ENCODE measurements at regions not wholly inside any gene's neighbourhood (a gene's known extent, or its start where the extent isn't known, plus 50 kb on each side); places are given as distances from the start of the nearest gene placed in this dataset.

DNA sequence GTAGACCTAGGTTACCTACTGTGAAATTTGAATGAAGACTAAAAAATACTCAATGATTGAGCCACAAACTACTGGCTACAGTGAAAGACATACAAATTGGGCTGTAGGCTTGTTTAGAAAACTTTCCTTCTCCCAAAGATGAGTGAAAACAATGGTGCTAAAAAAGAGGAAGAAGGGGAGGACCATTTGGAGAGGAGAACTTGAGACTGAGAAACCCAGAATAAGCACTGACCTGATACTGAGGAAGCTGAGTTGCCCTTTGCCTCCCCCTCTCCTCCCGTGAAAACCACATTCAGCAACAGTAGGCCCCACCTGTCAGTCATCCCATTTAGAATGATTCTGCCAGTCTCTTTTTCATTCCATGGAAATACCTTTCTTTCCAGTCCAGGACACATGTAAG, 484.0 kb upstream of the TGFBR2 start:
- no peak for DNase-seq (ENCODE audit: low read depth)

DNA sequence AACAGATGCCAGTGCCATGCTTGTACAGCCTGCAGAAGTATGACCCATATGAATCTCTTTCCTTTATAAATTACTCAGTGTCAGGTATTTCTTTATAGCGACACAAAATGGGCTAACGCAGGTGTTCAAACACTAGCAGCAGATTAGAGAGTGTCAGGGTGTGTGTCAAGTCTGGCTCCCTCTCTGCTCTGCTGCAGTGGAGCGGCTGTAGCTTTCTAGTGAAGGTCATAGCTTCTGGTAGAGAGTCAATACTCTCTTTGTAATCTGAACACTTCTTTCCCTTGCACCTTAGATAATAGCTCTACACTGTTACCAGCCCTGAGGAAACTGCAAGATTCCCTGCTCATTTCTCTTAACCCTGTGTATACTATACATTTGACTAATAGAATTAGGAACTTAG, 483.2 kb upstream of the TGFBR2 start:
- DNase-seq (ENCODE audit: low read depth) = no peak

DNA sequence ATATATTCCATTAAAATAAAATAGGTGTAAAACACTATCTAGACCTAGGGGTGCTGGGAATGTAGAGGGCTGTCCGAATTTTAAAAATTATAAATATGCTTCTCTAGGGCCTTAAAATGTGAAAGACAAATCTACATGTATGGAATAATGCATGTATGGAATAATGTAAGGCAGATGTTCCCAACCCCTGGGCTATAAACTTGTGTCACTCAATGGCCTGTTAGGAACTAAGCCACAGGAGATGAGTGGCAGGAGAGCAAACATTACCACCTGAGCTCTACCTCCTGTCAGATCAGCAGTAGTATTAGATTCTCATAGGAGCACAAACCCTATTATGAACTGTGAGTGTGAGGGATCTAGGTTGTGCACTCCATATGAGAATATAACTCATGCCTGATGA, 482.6 kb upstream of the TGFBR2 start:
- no peak for DNase-seq (ENCODE audit: low read depth)

DNA sequence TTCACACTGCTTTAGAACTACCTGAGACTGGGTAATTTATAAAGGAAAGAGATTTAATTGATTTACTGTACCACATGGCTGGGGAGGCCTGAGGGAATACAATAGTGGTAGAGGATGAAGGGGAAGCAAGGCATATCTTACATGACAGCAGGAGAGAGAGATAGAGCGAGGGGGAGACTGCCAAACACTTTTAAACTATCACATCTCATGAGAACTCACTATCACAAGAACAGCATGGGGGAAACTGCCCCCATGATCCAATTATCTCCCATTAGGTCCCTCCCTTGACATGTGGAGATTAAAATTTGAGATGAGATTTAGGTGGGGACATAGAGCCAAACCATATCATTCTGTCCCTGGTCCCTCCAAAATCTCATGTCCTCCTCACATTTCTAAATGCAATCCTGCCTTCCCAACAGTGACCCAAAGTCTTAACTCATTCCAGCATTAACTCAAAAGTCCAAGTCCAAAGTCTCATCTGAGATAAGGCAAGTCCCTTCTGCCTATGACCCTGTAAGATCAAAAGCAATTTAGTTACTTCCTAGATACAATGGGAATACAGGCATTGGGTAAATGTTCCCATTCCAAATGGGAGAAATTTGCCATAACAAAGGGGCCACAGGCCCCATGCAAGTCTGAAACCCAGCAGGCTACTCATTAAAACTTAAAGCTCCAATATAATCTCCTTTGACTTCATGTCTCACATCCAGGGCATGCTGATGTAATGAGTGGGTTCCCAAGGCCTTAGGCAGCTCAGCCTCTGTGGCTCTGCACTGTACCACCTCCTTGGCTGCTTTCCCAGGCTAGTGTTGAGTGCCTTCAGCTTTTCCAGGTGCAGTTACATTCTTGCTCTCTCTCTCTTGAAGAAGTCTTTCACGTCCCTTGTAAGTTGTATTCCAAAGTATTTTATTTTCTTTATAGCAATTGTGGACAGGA, 481.7 kb upstream of the TGFBR2 start:
- DNase-seq (ENCODE audit: low read depth) = no peak

DNA sequence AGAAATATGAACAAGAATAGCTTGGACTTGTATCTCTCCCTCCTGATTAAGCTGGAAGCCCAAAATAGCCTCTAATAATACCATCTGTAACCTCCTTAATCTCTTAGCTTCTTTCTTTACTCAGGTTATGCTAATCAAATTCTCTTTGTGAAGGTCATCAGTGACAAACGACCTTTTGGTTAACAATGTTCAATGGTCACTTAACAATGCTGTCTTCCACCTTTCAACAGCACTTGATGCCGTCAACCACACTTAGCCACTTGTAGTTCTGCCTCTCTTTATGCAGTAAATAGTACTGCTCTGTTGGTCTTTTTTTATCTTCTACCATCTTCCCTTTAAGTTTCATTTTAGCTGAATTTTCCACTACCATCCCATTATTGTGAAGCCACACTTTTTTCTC, 476.6 kb upstream of the TGFBR2 start:
- DNase-seq (ENCODE audit: low read depth) = no peak

DNA sequence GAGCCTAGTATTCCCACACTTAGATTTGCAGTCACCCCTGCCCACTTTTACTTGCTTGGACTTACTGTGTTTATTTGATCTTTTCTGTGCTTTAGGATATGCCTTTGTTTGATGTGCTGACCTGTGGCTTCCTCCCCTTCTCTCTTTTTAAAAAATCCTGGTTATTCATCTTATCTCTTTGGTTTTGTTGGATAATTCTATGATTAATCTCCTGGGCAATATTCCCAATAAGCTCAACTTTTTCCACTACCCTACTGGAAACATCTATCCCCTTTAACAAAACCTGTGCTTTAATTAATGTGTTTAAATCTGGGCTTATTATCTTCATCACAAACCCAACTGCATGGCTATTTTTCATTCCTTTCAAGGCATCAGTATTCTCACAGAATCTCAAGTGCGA, 476.0 kb upstream of the TGFBR2 start:
- DNase-seq (ENCODE audit: low read depth) = no peak

DNA sequence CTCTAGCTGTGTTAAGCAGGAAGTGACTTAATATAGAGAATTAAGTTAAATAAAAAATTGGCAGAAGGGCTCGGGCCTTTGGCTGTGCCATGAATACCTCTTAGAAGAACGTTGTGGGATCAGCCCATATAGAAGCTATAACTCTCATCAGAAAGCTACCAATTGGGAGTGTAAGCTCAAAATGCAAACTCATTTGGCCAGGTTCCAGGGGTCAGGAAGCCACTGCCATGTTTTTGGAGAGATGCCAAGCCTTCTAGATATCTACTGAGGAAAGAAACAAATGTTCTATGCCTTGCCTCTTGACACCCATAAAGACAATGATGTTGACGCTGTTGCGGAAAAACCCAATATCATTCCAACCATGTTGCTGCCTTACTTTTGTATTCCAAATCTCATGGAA, 475.2 kb upstream of the TGFBR2 start:
- DNase-seq (ENCODE audit: low read depth) = no peak

DNA sequence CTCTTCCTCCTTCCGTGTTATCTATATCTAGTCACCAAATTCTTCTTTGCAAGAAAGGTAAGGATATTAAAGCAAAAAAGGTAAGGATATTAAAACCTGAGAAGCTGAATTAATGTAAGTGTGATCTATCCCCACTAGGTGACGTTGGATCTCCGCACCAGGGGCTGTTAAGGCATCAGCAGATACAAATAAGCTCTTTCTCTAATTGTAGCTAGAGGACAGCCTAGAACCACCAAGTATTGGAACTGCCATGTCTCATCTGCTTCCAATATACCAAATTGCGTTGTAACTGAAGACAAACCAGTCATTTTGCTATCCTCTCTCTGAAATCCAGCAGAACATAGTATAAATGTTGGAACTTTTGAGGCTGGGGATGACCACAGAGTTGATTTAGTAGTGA, 471.2 kb upstream of the TGFBR2 start:
- no peak for DNase-seq (ENCODE audit: low read depth)

DNA sequence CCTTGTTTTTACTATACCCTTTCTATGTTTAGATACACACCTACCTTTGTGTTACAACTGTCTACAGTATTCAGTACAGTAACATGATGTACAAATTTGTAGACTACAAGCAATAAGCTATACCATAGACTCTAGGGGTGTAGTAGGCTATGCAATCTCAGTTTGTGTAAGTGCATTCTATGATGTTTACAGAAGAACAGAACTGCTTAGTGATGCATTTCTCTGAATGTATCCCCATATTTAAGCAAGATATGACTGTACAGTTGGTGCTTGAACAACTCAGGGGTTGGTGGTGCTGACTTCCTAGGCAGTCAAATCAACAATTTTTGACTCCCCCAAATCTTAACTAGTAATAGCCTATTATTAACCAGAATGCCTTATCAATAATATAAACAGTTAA, 467.1 kb upstream of the TGFBR2 start:
- DNase-seq (ENCODE audit: low read depth) = no peak

DNA sequence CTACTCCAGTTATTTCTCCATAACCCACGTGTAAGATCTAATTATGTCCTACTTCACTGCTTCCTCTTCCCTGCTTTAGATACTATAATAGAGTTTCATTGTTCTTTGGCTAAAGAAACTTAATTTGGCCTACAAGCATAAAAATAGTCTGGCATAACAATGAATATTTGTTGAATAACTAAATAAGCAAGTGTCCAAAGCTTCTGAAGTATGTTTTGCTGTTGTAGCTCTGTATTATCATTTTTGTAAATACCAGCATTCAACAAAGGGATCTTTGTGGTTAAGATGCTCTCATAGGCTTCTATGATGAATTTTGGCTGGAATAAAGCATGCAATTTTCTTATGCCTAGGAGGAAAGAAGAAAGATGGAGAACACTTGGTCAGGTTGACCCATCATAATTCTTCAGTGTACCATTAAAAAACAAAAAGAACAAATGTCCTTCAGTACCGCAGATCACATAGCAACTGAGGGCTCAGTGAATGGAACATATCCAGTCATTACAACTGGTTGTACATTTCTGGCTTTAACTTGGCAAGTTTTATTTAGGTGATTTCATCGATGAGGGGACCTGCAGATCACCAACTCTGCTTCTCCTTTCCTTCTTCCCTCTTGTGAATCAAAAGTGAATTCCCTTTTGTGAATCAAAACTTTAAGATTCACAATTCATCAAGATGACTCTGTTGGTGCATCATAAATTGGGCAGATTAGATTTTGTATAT, 465.9 kb upstream of the TGFBR2 start:
- DNase-seq (ENCODE audit: low read depth) = no peak

DNA sequence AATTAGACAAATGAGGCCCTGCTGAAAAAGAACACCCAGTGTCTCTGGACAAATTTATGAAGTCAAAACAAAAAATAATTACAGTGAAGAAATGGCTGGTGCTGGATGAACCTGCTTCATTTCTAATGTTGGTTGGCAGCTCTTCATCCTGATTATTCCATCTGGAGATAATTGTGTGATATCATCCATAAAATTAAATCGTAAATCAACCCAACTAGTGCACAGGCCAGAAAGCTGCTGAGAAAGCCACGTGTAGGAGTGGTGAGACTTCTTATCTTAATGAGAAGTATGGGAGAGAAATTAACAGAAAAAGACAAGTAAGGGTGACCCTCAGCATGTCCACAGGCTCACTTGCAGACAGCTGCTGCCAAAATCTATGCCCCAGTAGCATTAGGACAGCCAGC, 465.2 kb upstream of the TGFBR2 start:
- no peak for DNase-seq (ENCODE audit: low read depth)

DNA sequence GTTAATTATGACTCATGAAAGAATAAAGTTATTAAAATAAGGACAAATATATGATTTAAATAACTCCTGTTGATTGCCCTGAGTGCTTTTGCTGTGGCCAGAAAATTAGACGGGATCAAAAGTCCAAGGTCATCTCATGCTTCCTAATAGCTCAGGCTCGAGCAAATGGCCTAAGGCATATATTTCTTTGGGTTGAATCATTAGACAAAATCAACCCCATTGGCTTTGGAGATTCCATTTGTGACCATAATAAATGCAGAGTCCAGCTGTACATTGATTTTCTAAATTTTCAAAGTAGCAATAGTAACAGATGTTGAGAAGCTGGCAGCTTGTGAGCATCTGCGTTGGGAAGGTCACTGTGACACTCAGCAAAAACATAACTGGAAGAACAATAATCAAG, 464.5 kb upstream of the TGFBR2 start:
- DNase-seq (ENCODE audit: low read depth) = no peak

DNA sequence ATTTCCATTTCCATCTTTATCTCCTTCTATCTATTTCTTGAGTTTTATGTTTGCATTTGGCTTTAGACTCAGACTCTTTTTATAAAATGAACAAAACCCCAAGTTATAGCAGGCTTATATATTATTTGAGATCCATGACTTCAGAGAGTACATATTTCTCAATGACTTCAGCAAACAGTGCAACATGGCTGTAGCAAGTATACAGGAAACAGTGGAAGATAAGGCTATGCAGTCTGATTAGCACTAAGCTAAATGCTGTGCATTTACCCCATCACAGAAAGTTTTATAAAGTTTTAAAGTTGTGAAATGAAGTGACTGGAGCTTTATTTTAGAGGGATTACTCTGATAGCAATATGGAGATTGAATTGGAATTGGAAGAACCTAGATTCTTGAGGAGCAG, 463.5 kb upstream of the TGFBR2 start:
- DNase-seq (ENCODE audit: low read depth) = no peak

DNA sequence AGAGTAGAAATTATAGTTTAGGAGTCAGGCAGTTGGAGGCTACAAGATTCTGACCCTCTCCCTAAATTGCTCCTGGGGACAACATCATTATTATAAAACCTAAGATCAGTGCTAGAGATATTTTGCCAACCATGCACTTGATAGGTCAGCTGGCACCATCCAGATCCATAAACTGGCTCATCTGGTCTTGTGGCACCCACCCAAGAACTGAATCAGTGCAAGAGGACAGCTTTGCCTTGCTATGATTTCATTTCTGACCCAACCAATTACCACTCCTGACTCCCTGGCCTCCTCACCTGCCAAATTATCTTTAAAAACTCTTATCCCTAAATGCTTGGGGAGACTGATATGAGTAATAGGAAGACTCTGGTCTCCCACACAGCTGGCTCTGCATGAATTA, 461.1 kb upstream of the TGFBR2 start:
- no peak for DNase-seq (ENCODE audit: low read depth)

DNA sequence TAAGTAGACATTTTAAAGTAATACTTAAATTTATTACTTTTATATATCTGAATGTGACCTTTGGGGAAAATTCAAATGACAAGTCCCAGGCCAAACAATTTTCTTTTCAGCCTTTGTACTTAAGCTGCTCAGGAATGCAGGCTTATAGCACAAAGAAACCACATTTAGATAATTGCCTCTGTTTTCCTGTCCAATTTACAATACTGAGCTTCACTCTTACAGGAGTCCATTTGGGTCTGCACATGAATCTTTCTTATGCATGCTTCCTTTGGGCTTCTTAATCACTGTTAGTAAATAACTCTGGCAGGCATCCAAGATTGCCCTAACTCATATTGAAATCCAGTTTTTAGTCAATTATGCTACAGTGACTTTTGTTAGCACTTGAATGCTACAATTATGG, 459.4 kb upstream of the TGFBR2 start:
- no peak for DNase-seq (ENCODE audit: low read depth)

DNA sequence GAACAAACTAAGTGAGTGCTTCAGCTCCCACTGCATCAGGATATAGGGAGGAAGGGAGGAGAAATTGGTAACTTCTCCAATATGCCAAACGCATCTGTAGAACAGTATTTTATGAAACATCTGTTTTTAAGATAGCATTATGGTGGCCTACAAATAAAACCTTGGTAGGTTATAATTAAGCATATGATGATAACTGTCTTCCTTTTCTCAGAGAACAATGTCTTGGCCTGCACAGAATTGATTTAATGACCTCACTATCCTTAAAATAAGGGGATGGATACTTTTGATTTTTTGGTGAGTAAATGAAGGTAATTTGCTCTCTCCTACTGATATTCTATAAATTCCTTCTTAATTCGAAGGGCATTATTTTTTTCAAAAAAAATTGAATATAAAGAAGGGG, 451.5 kb upstream of the TGFBR2 start:
- no peak for DNase-seq (ENCODE audit: low read depth)

DNA sequence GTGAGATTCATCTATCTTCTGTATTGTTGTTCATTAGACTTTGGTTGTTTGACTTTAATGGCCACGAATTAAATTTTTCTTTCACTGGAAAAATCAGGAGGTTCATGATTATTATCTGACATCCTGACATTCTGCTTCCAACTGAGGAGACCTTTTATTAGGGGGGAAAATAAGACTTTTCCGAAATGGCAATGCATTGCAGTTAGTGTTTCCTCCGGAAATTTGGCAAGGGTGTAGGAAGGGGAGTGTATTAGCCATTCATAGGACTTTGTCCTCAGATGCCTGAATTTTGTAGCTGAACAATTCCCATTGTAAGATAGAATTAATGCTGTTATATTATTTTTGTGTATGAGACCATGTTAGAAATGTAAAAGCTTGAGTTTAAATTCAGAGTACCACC, 450.6 kb upstream of the TGFBR2 start:
- no peak for DNase-seq (ENCODE audit: low read depth)

DNA sequence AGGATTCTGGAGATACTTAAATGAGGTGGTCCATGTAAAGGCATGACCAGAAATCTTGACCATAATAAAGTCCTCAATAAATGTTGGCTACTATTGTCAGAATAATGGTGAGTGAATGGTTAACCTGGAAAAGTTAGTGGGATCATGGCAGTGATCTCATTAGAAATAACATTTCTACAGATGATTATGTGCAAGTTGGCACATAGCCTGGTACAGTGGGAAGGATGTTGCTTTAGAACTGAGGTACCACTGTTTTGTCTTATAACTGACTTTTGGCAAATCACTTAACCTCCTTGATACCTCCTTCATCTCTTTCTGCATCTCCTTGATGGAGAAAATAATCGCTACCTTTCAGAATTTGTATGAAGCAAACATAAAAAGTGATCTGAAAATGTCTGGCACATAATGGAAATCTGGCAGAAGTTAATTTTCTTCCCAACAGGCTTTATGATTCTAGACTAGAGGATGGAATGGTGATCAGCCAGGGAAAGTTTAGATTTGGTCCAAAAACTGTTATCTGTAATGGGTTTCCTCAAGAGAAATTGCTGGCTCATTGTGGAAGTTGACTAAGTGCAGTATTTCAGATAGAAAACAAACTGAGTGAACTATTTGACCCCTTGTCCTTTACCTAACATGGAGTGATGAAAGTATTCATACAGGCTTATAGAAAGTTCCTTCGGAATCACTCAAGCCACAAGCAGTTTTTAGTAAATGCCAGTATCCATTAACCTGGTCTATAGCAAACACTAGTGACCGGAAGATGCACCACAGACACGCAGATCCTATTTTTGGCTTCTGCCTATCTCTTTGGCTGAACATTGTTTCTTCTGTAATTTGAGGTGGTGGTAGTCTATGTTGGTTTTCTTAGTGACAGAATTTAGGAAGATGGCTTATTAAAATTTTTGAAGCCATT, 449.6 kb upstream of the TGFBR2 start:
- no peak for DNase-seq (ENCODE audit: low read depth)

DNA sequence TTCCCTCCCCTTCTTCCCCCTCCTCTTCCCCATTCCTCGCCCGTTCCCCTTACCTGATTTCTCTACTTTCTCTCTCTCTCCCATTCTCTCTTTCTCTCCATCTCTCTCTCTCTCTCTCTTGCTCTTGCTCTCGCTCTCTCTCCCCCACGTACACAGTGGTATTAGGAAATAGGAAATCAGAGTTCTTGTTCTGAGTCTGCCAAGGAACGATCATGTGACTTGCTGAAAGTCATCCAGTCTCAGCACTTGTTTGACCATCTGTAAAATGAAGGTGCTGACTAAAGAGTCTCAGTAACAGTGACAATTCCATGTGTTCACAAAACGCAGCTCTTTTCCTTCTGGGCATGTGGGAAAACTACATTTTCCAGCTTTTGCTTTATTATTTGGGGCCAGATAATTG, 445.0 kb upstream of the TGFBR2 start:
- DNase-seq (ENCODE audit: low read depth) = no peak

DNA sequence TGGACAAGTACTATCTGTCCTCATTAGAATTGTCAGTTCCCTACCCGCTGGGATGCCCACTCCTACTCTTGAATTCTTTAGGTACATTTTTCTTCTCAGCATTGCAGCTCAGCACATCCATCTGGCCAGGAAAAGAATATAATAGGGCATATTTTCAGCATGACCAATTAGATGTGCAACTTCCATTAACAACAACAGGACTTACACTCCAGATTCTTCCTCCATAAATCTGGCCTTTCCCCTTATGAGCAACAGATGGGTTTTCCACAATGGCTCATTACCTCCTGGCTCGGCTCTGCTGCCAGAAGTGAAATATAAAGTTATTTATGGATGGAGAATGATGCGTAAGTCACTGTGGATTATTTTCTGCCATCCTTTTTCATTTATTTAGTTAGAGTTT, 443.8 kb upstream of the TGFBR2 start:
- no peak for DNase-seq (ENCODE audit: low read depth)

DNA sequence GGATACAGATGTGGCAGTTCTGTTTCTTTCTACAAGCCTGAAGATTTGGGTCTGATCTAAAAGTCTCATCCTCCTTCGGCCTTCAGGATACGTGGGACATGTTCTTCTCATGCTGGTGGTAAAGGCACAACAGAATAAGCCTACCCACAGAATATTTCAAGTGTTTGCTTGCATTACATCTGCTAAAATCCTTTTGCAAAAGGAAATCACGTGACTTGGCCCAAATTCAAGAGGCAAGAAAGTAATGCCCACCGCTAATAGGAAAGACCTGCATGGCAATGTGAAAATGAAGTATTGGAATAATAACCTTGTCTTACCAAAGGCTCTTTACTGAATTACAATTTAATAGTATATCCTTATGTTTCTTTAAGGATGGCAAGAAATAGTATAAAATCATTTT, 439.9 kb upstream of the TGFBR2 start:
- DNase-seq (ENCODE audit: low read depth) = no peak

DNA sequence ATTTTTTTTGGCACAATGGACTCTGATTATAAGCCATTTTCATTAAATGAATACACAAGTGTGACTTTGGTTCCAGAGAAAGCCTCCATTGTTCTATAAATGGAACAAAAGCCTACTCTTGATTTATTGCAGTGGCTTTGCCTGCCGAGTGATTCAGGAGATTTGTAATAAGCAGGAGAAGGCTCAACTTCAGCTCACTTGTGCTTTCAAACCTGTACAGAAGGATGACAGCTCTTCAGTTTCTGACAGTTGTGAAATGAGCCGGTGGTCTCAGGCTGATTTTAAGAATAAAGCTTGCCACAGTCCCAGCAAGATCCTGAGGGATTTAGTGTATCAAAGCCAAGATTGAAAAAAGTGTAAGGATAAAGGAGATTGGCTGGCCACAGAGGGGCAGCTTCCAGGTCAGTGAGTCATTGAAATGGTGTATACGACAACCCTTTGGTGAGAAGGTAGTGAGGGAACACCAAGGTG, 438.8 kb upstream of the TGFBR2 start:
- DNase-seq (ENCODE audit: low read depth) = no peak

Data from stimulated activated CD8-positive, alpha-beta memory T cell treated with anti-CD3 and anti-CD28 coated beads, Interleukin-15, amount 100 ng/mL, for 24 hours (primary cell).